ENCODE measurements at regions not wholly inside any gene's neighbourhood (a gene's known extent, or its start where the extent isn't known, plus 50 kb on each side); places are given as distances from the start of the nearest gene placed in this dataset.

DNA sequence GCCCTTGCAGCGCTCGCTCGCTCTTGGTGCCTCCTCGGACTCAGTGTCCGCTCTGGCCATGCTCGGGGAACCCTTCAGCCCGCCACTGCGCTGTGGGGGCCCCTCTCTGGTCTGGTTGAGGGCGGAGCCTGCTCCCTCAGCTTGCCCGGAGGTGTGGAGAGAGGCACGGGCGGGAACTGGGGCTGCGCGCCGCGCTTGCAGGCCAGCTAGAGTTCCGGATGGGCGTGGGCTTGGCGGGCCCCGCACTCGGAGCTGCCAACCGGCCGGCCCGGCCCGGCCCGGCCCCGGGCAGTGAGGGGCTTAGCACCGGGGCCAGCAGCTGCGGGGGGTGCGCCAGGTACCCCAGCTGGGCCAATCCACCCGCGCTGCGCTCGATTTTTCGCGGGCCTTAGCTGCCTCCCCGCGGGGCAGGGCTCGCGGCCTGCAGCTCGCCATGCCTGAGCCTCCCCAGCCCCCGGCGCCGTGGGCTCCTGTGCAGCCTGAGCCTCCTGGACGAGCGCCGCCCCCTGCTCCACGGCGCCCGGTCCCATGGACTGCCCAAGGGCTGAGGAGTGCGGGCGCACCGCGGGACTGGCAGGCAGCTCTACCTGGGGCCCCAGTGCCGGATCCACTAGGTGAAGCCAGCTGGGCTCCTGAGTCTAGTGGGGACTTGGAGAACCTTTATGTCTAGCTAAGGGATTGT is 217.0 kb upstream of the PKN2 start:
- no peak for TF ChIP-seq FOXK2 (IDR thresholded peaks at IDR 0.05)
- 75% methylated on average over 44 of the region's 55 CpGs for WGBS (ENCODE audit: insufficient coverage, insufficient replicate concordance, low lambda C conversion rate, missing lambda C conversion rate)
- H3K79me2 ChIP-seq (ENCODE audit: control insufficient read depth, insufficient read depth, low read length): no peaks in the 10 kb centered on the region
- H3K27me3 ChIP-seq (replicated peaks in 1 of 2; ENCODE audit: control insufficient read depth in 2 of 2, insufficient read depth in 2 of 2, low read length in 1 of 2): peaks cover 0 to under 1% of the 10 kb centered on the region in 2 experiments; a peak in 2 of 4 replicates
- DNase-seq (ENCODE audit: low read depth, low spot score): no peak
- CTCF ChIA-PET: no interaction called here
- H3K4me2 ChIP-seq (ENCODE audit: control insufficient read depth, insufficient read depth): no peak overlapping the region
- no peak for ATAC-seq
- H3K9me3 ChIP-seq (replicated peaks; ENCODE audit: control insufficient read depth, insufficient read depth, low read length): no peaks in the 10 kb centered on the region
- H4K20me1 ChIP-seq (ENCODE audit: control insufficient read depth, insufficient read depth): no peaks in the 10 kb centered on the region
- no peak overlapping the region for H3K27ac ChIP-seq (ENCODE audit: control insufficient read depth, insufficient read depth)
- FAIRE-seq: no peak
- no peak overlapping the region for H3K4me3 ChIP-seq
- POLR2A ChIA-PET: no interaction called here
- BruUV-seq (replicated peaks): no TSS peak
- no peak overlapping the region for H2AFZ ChIP-seq (ENCODE audit: control insufficient read depth, low read depth, low read length)
- H3K4me1 ChIP-seq (ENCODE audit: control insufficient read depth, insufficient read depth, low read length): no peaks in the 10 kb centered on the region
- in situ Hi-C loops (cut with MboI) (no loop called here), intact Hi-C loops (cut with micrococcal nuclease; ENCODE audit: unreplicated experiment) (no loop called here)
- no peaks in the 10 kb centered on the region for H3K36me3 ChIP-seq (ENCODE audit: control insufficient read depth in 2 of 2, insufficient read depth in 2 of 2, low read length in 1 of 2)
- SMC1A ChIA-PET (ENCODE audit: uncharacterized antibody, unreplicated experiment): no interaction called here
- RAD21 ChIA-PET (ENCODE audit: unreplicated experiment): no interaction called here
- H3K9ac ChIP-seq (ENCODE audit: control insufficient read depth, insufficient read depth, low read length): no peak overlapping the region

DNA sequence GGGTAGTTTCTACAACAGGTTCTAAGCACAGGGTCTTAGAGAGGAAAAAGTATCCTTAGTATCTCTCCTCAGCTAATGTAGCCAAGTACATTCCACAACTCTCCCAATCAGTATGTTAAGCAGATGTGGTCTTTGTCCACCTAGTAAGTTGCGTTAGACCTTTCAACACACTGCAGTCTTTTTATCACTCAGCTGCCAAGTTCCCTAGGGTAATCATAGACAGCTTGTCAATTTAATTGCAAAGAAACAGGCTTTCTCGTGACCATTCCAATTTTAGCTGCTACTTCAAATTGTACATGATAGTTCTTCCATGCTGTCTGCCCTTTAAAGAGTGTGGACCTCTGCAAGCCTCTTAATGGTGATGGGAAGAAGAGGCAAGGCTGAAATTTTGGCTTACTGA is 211.8 kb upstream of the PKN2 start:
- DNase-seq (ENCODE audit: low read depth, low spot score): no peak
- no peak overlapping the region for H3K9ac ChIP-seq (ENCODE audit: control insufficient read depth, insufficient read depth, low read length)
- H4K20me1 ChIP-seq (ENCODE audit: control insufficient read depth, insufficient read depth): no peaks in the 10 kb centered on the region
- H3K79me2 ChIP-seq (ENCODE audit: control insufficient read depth, insufficient read depth, low read length): no peaks in the 10 kb centered on the region
- POLR2A ChIA-PET: no interaction called here
- H3K4me1 ChIP-seq (ENCODE audit: control insufficient read depth, insufficient read depth, low read length): no peaks in the 10 kb centered on the region
- no peak for TF ChIP-seq EZH2 (IDR thresholded peaks at IDR 0.05; ENCODE audit: borderline replicate concordance, control insufficient read depth, low read depth, low read length)
- no peak for TF ChIP-seq TAF1 (IDR thresholded peaks at IDR 0.05; ENCODE audit: borderline replicate concordance, low read depth, low read length)
- no peak for TF ChIP-seq POU2F2 (IDR thresholded peaks at IDR 0.05; ENCODE audit: borderline replicate concordance, low read depth, low read length)
- TF ChIP-seq SMAD5 (IDR thresholded peaks at IDR 0.05; ENCODE audit: low read depth): no peak
- no peak for TF ChIP-seq PAX8 (IDR thresholded peaks at IDR 0.05)
- TF ChIP-seq SP1 (IDR thresholded peaks at IDR 0.05; ENCODE audit: low read depth, low read length): no peak
- no peak for TF ChIP-seq ZNF217 (IDR thresholded peaks at IDR 0.05)
- TF ChIP-seq WRNIP1 (IDR thresholded peaks at IDR 0.05; ENCODE audit: borderline replicate concordance, low read depth, low read length): no peak
- TF ChIP-seq, protein P1, sequence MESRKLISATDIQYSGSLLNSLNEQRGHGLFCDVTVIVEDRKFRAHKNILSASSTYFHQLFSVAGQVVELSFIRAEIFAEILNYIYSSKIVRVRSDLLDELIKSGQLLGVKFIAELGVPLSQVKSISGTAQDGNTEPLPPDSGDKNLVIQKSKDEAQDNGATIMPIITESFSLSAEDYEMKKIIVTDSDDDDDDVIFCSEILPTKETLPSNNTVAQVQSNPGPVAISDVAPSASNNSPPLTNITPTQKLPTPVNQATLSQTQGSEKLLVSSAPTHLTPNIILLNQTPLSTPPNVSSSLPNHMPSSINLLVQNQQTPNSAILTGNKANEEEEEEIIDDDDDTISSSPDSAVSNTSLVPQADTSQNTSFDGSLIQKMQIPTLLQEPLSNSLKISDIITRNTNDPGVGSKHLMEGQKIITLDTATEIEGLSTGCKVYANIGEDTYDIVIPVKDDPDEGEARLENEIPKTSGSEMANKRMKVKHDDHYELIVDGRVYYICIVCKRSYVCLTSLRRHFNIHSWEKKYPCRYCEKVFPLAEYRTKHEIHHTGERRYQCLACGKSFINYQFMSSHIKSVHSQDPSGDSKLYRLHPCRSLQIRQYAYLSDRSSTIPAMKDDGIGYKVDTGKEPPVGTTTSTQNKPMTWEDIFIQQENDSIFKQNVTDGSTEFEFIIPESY (IDR thresholded peaks at IDR 0.05): no peak
- TF ChIP-seq RUNX3 (IDR thresholded peaks at IDR 0.05; ENCODE audit: low read length): no peak
- no peak for TF ChIP-seq IKZF2 (IDR thresholded peaks at IDR 0.05)
- no peak for TF ChIP-seq NFIC (IDR thresholded peaks at IDR 0.05; ENCODE audit: low read depth, low read length)
- TF ChIP-seq ZNF24 (IDR thresholded peaks at IDR 0.05): no peak
- TF ChIP-seq JUND (IDR thresholded peaks at IDR 0.05; ENCODE audit: low read depth, low read length): no peak
- no peak for TF ChIP-seq ZZZ3 (IDR thresholded peaks at IDR 0.05; ENCODE audit: control insufficient read depth, insufficient read length, low read depth)
- TF ChIP-seq PML (IDR thresholded peaks at IDR 0.05; ENCODE audit: low read length): no peak
- no peak for TF ChIP-seq NBN (IDR thresholded peaks at IDR 0.05)
- ATAC-seq: no peak
- H2AFZ ChIP-seq (ENCODE audit: control insufficient read depth, low read depth, low read length): no peak overlapping the region
- no peak overlapping the region for H3K4me2 ChIP-seq (ENCODE audit: control insufficient read depth, insufficient read depth)
- H3K27ac ChIP-seq (ENCODE audit: control insufficient read depth, insufficient read depth): no peak overlapping the region
- intact Hi-C loops (cut with micrococcal nuclease; ENCODE audit: unreplicated experiment): no loop called here
- CTCF ChIA-PET: no interaction called here
- H3K27me3 ChIP-seq (replicated peaks in 1 of 2; ENCODE audit: control insufficient read depth in 2 of 2, insufficient read depth in 2 of 2, low read length in 1 of 2): no peaks in the 10 kb centered on the region
- SMC1A ChIA-PET (ENCODE audit: uncharacterized antibody, unreplicated experiment): no interaction called here
- 21% methylated on average over 2 of the region's 2 CpGs for WGBS (ENCODE audit: insufficient coverage, insufficient replicate concordance, low lambda C conversion rate, missing lambda C conversion rate)
- RAD21 ChIA-PET (ENCODE audit: unreplicated experiment): no interaction called here
- H3K36me3 ChIP-seq (ENCODE audit: control insufficient read depth in 2 of 2, insufficient read depth in 2 of 2, low read length in 1 of 2): no peaks in the 10 kb centered on the region
- no peaks in the 10 kb centered on the region for H3K9me3 ChIP-seq (replicated peaks; ENCODE audit: control insufficient read depth, insufficient read depth, low read length)
- in situ Hi-C loops (cut with MboI): no loop called here
- H3K4me3 ChIP-seq: no peak overlapping the region
- no TSS peak for BruUV-seq (replicated peaks)
- FAIRE-seq: no peak

Data from GM12878 (cell line).